ENCODE measurements at regions not wholly inside any gene's neighbourhood (a gene's known extent, or its start where the extent isn't known, plus 50 kb on each side); places are given as distances from the start of the nearest gene placed in this dataset.
A peak's percentile ranks its signal among the peaks of the same experiment; 100 is the strongest.

DNA sequence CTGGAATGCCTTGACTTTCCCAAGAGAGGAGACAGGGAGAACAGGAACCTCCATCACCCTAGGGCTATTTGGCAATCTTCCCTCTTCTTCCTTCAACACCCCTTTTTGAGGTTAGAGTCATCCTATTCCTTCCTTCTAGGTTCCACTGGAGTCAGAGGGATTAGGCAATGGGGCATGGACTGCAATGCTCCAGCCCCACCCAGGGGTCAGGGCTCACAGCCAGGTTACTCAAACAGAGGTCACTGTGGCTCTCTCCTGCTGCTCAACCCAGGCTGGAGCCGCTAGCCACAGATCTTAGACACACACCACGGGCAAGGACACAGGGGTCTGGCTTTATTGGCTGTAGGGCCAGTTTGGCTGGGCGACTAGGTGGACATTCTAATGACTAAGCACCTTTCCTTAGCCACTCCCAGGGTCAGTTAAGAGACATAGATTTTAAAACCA is 145.5 kb upstream of the NRIP1 start (continued):
- TF ChIP-seq, protein P1, sequence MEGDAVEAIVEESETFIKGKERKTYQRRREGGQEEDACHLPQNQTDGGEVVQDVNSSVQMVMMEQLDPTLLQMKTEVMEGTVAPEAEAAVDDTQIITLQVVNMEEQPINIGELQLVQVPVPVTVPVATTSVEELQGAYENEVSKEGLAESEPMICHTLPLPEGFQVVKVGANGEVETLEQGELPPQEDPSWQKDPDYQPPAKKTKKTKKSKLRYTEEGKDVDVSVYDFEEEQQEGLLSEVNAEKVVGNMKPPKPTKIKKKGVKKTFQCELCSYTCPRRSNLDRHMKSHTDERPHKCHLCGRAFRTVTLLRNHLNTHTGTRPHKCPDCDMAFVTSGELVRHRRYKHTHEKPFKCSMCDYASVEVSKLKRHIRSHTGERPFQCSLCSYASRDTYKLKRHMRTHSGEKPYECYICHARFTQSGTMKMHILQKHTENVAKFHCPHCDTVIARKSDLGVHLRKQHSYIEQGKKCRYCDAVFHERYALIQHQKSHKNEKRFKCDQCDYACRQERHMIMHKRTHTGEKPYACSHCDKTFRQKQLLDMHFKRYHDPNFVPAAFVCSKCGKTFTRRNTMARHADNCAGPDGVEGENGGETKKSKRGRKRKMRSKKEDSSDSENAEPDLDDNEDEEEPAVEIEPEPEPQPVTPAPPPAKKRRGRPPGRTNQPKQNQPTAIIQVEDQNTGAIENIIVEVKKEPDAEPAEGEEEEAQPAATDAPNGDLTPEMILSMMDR (conservative IDR thresholded peaks at IDR 0.05; ENCODE audit: low read depth in 2 of 2): peak in 1 of 2 experiments; percentile 9; a peak in 1 of 4 replicates
- TF ChIP-seq NANOG (IDR thresholded peaks at IDR 0.05; ENCODE audit: borderline replicate concordance) (no peak), CREB1 (CRISPR knock-in tag; IDR thresholded peaks at IDR 0.05; ENCODE audit: low read depth) (no peak)

DNA sequence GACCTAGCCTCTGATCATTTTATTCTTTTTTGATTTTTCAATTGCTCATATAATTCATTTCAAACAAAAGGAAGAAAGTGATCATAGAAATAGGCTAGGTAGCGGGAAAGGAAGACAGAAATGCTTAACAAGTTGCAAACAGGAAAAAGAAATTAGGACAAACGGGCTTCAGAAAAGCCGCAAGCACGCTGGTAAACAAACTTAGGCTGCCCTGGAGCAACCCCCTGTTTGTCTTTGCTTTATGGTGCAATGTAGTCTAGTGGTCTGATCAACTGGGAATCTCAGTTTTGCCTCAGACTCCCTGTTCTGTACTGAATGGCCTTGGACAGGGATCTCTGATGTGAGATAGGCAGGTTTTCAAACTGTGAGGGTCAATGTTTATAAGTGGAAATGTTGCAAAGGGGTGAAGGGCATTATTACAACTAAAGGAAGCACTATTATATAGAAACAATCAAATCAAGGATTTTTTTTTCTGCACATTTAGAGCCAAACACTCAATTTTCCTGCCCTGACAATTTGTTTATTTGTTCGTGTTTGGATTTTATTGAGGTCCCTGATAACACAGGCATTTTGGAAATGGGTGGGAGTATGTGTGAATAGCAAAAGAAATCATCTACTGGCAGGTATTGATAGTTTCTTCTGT is 146.8 kb upstream of the NRIP1 start:
- H3K4me3 ChIP-seq: no peak overlapping the region
- H2AFZ ChIP-seq: peak overlapping the region; percentile 83; the same call in 1 of the 2 replicates
- no peak overlapping the region for H3K27ac ChIP-seq (ENCODE audit: low read depth)
- H3K4me1 ChIP-seq (ENCODE audit: insufficient read depth): no peaks in the 10 kb centered on the region
- no peaks in the 10 kb centered on the region for H3K36me3 ChIP-seq (ENCODE audit: insufficient read depth)
- no peaks in the 10 kb centered on the region for H3F3A ChIP-seq (replicated peaks; ENCODE audit: low read depth)
- Mint-ChIP-seq H3K27me3 (ENCODE audit: insufficient read depth, low read depth, poor library complexity) (peaks cover 3% of the 10 kb centered on the region), H3K36me3 (ENCODE audit: low read depth) (no peaks in the 10 kb centered on the region), H3K9me3 (no peaks in the 10 kb centered on the region), H3K4me1 (peaks cover 18% of the 10 kb centered on the region; the same call in 2 of the 3 replicates), H3K27ac (no peak overlapping the region), H3K4me3 (no peak overlapping the region)
- H3K27me3 ChIP-seq (ENCODE audit: insufficient read depth): no peaks in the 10 kb centered on the region
- H4K20me1 ChIP-seq (replicated peaks; ENCODE audit: insufficient read depth): no peaks in the 10 kb centered on the region
- H3K9me2 ChIP-seq (ENCODE audit: insufficient read depth): no peaks in the 10 kb centered on the region
- no peak overlapping the region for H3K4me2 ChIP-seq
- ATAC-seq (no peak), DNase-seq (ENCODE audit: low spot score) (no peak)
- no peaks in the 10 kb centered on the region for H3K79me2 ChIP-seq (replicated peaks; ENCODE audit: insufficient read depth)
- no peak for TF ChIP-seq ZNF114 (CRISPR knock-in tag; IDR thresholded peaks at IDR 0.05)
- TF ChIP-seq, protein P2, sequence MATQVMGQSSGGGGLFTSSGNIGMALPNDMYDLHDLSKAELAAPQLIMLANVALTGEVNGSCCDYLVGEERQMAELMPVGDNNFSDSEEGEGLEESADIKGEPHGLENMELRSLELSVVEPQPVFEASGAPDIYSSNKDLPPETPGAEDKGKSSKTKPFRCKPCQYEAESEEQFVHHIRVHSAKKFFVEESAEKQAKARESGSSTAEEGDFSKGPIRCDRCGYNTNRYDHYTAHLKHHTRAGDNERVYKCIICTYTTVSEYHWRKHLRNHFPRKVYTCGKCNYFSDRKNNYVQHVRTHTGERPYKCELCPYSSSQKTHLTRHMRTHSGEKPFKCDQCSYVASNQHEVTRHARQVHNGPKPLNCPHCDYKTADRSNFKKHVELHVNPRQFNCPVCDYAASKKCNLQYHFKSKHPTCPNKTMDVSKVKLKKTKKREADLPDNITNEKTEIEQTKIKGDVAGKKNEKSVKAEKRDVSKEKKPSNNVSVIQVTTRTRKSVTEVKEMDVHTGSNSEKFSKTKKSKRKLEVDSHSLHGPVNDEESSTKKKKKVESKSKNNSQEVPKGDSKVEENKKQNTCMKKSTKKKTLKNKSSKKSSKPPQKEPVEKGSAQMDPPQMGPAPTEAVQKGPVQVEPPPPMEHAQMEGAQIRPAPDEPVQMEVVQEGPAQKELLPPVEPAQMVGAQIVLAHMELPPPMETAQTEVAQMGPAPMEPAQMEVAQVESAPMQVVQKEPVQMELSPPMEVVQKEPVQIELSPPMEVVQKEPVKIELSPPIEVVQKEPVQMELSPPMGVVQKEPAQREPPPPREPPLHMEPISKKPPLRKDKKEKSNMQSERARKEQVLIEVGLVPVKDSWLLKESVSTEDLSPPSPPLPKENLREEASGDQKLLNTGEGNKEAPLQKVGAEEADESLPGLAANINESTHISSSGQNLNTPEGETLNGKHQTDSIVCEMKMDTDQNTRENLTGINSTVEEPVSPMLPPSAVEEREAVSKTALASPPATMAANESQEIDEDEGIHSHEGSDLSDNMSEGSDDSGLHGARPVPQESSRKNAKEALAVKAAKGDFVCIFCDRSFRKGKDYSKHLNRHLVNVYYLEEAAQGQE (IDR thresholded peaks at IDR 0.05; ENCODE audit: unreplicated experiment): no peak
- TF ChIP-seq EZH2 (IDR thresholded peaks at IDR 0.05; ENCODE audit: low read depth, unreplicated experiment): no peak
- no peak for TF ChIP-seq NANOG (IDR thresholded peaks at IDR 0.05; ENCODE audit: borderline replicate concordance)
- no peak for TF ChIP-seq EZH2phosphoT487 (IDR thresholded peaks at IDR 0.05; ENCODE audit: unreplicated experiment)
- TF ChIP-seq JUNB (IDR thresholded peaks at IDR 0.05; ENCODE audit: unreplicated experiment): no peak
- TF ChIP-seq ZNF331 (CRISPR knock-in tag; IDR thresholded peaks at IDR 0.05; ENCODE audit: low read depth): no peak
- no peak for TF ChIP-seq POLR2AphosphoS5 (IDR thresholded peaks at IDR 0.05; ENCODE audit: low read depth)
- TF ChIP-seq, protein P3, sequence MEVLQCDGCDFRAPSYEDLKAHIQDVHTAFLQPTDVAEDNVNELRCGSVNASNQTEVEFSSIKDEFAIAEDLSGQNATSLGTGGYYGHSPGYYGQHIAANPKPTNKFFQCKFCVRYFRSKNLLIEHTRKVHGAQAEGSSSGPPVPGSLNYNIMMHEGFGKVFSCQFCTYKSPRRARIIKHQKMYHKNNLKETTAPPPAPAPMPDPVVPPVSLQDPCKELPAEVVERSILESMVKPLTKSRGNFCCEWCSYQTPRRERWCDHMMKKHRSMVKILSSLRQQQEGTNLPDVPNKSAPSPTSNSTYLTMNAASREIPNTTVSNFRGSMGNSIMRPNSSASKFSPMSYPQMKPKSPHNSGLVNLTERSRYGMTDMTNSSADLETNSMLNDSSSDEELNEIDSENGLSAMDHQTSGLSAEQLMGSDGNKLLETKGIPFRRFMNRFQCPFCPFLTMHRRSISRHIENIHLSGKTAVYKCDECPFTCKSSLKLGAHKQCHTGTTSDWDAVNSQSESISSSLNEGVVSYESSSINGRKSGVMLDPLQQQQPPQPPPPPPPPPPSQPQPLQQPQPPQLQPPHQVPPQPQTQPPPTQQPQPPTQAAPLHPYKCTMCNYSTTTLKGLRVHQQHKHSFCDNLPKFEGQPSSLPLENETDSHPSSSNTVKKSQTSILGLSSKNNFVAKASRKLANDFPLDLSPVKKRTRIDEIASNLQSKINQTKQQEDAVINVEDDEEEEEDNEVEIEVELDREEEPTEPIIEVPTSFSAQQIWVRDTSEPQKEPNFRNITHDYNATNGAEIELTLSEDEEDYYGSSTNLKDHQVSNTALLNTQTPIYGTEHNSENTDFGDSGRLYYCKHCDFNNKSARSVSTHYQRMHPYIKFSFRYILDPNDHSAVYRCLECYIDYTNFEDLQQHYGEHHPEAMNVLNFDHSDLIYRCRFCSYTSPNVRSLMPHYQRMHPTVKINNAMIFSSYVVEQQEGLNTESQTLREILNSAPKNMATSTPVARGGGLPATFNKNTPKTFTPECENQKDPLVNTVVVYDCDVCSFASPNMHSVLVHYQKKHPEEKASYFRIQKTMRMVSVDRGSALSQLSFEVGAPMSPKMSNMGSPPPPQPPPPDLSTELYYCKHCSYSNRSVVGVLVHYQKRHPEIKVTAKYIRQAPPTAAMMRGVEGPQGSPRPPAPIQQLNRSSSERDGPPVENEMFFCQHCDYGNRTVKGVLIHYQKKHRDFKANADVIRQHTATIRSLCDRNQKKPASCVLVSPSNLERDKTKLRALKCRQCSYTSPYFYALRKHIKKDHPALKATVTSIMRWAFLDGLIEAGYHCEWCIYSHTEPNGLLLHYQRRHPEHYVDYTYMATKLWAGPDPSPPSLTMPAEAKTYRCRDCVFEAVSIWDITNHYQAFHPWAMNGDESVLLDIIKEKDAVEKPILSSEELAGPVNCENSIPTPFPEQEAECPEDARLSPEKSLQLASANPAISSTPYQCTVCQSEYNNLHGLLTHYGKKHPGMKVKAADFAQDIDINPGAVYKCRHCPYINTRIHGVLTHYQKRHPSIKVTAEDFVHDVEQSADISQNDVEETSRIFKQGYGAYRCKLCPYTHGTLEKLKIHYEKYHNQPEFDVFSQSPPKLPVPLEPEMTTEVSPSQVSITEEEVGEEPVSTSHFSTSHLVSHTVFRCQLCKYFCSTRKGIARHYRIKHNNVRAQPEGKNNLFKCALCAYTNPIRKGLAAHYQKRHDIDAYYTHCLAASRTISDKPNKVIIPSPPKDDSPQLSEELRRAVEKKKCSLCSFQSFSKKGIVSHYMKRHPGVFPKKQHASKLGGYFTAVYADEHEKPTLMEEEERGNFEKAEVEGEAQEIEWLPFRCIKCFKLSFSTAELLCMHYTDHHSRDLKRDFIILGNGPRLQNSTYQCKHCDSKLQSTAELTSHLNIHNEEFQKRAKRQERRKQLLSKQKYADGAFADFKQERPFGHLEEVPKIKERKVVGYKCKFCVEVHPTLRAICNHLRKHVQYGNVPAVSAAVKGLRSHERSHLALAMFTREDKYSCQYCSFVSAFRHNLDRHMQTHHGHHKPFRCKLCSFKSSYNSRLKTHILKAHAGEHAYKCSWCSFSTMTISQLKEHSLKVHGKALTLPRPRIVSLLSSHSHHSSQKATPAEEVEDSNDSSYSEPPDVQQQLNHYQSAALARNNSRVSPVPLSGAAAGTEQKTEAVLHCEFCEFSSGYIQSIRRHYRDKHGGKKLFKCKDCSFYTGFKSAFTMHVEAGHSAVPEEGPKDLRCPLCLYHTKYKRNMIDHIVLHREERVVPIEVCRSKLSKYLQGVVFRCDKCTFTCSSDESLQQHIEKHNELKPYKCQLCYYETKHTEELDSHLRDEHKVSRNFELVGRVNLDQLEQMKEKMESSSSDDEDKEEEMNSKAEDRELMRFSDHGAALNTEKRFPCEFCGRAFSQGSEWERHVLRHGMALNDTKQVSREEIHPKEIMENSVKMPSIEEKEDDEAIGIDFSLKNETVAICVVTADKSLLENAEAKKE (CRISPR knock-in tag; IDR thresholded peaks at IDR 0.05): no peak
- no peak for TF ChIP-seq CREB1 (CRISPR knock-in tag; IDR thresholded peaks at IDR 0.05; ENCODE audit: low read depth)
- TF ChIP-seq, protein P4, sequence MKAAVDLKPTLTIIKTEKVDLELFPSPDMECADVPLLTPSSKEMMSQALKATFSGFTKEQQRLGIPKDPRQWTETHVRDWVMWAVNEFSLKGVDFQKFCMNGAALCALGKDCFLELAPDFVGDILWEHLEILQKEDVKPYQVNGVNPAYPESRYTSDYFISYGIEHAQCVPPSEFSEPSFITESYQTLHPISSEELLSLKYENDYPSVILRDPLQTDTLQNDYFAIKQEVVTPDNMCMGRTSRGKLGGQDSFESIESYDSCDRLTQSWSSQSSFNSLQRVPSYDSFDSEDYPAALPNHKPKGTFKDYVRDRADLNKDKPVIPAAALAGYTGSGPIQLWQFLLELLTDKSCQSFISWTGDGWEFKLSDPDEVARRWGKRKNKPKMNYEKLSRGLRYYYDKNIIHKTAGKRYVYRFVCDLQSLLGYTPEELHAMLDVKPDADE (IDR thresholded peaks at IDR 0.05): no peak

All from GM23338 (cell line).